ENCODE measurements at regions not wholly inside any gene's neighbourhood (a gene's known extent, or its start where the extent isn't known, plus 50 kb on each side); places are given as distances from the start of the nearest gene placed in this dataset.

- TF ChIP-seq CTCF (IDR thresholded peaks at IDR 0.05; ENCODE audit: low read depth, low read length): no peak
- DNase-seq (ENCODE audit: extremely low read depth, low read depth): no peak
Observed at GRCh38 chr6:16956361-16956760, 145.5 kb upstream of the STMND1 start.

GRCh38 chr6:16955899-16956298 lies 146.0 kb upstream of the STMND1 start:
- no peak for DNase-seq (ENCODE audit: extremely low read depth, low read depth)

GRCh38 chr6:16953905-16954304 lies 147.9 kb upstream of the STMND1 start:
- no peak for TF ChIP-seq CTCF (IDR thresholded peaks at IDR 0.05; ENCODE audit: low read depth, low read length)

More at GRCh38 chr6:16955899-16956298, 146.0 kb upstream of the STMND1 start:
- no peak for TF ChIP-seq CTCF (IDR thresholded peaks at IDR 0.05; ENCODE audit: low read depth, low read length)

GRCh38 chr6:16953446-16953845 lies 148.4 kb upstream of the STMND1 start:
- TF ChIP-seq CTCF (IDR thresholded peaks at IDR 0.05; ENCODE audit: low read depth, low read length): no peak
- DNase-seq (ENCODE audit: extremely low read depth, low read depth): no peak

More at GRCh38 chr6:16953905-16954304, 147.9 kb upstream of the STMND1 start:
- no peak for DNase-seq (ENCODE audit: extremely low read depth, low read depth)

- DNase-seq (ENCODE audit: extremely low read depth, low read depth): no peak
- no peak for TF ChIP-seq CTCF (IDR thresholded peaks at IDR 0.05; ENCODE audit: low read depth, low read length)
Observed at GRCh38 chr6:16950825-16951495, 150.9 kb upstream of the STMND1 start.

GRCh38 chr6:16950302-16950701 lies 151.5 kb upstream of the STMND1 start:
- DNase-seq (ENCODE audit: extremely low read depth, low read depth): no peak
- TF ChIP-seq CTCF (IDR thresholded peaks at IDR 0.05; ENCODE audit: low read depth, low read length): no peak

GRCh38 chr6:16949716-16950115 lies 152.1 kb upstream of the STMND1 start:
- no peak for DNase-seq (ENCODE audit: extremely low read depth, low read depth)

More at GRCh38 chr6:16949716-16950115, 152.1 kb upstream of the STMND1 start:
- no peak for TF ChIP-seq CTCF (IDR thresholded peaks at IDR 0.05; ENCODE audit: low read depth, low read length)
